HCT116 (cell line): ENCODE measurements at regions not wholly inside any gene's neighbourhood (a gene's known extent, or its start where the extent isn't known, plus 50 kb on each side); places are given as distances from the start of the nearest gene placed in this dataset.

Experiments used
- ATAC-seq: fragments of 200-7000 bp; cut with Tn5 transposase; 2 replicates; pipeline ENCODE4 v1.9.1; 2020; ENCODE audit warnings: mild to moderate bottlenecking, moderate library complexity
- BruUV-seq: library from RNA; stranded (reverse); fragments of 400-500 nt; replicated peaks from 2 replicates; lab custom pipeline; 2021; lab: Mats Ljungman, UMichigan
- CTCF ChIA-PET: fragments of 300-600 bp; sonication (Branson Sonifier 250); formaldehyde crosslinking; loops from one replicate; lab custom pipeline; 2021; ENCODE audit warnings: antibody characterized with exemption; lab: Charles Lee
- POLR2A ChIA-PET: fragments of 300-600, 350-600 bp; sonication (Branson Sonifier 250); formaldehyde crosslinking; loops from one replicate; lab custom pipeline; 2021; ENCODE audit warnings: antibody characterized with exemption; lab: Charles Lee
- RAD21 ChIA-PET, 2 experiments: fragments of 300-600 bp; sonication (Branson Sonifier 250); formaldehyde crosslinking; loops; one replicate each; lab custom pipeline; 2023; ENCODE audit warnings: low total read pairs in 2 of 2; ENCODE audit not compliant: uncharacterized antibody in 2 of 2, unreplicated experiment in 2 of 2, low non-redundant PET in 1 of 2; lab: Charles Lee
- DNase-seq: peaks from one replicate; pipeline ENCODE4 v3.0.0-alpha.2; 2010; ENCODE audit warnings: low read depth, low spot score
- H2AFZ ChIP-seq: fragments of 200-600 bp; shearing (Covaris generic), sonication (generic); 2 replicates; pipeline ENCODE4 v1.6.1; 2017; ENCODE audit warnings: low read depth, mixed run types, mixed read lengths, antibody characterized with exemption, low read length; ENCODE audit not compliant: poor library complexity, severe bottlenecking
- H3K27ac ChIP-seq: 2 replicates; pipeline ENCODE4 v1.5.1; 2012; ENCODE audit warnings: low read depth, low read length
- H3K27me3 ChIP-seq: fragments of 200-600 bp; sonication (generic); 2 replicates; pipeline ENCODE4 v1.6.1; 2016; ENCODE audit warnings: mixed run types, low read length, mixed read lengths; ENCODE audit not compliant: insufficient read depth
- H3K36me3 ChIP-seq, 2 experiments: fragments of 200-500 bp in 1 of 2; fragments of 200-600 bp in 1 of 2; sonication (Bioruptor generic) in 1 of 2; sonication (generic) in 1 of 2; 2 replicates each; pipeline versions ENCODE4 v1.5.1 to v1.6.1; 2014 to 2016; ENCODE audit warnings: low read length in 2 of 2, inconsistent platforms in 1 of 2, mixed read lengths in 1 of 2, mixed run types in 1 of 2; ENCODE audit not compliant: insufficient read depth in 2 of 2, control insufficient read depth in 1 of 2
- H3K4me1 ChIP-seq, 2 experiments: fragments of 200-600 bp in 1 of 2; sonication (generic) in 1 of 2; 2 replicates each; pipeline versions ENCODE4 v1.5.1 to v1.6.1; 2012 to 2017; ENCODE audit warnings: low read length in 2 of 2, inconsistent platforms in 1 of 2, mild to moderate bottlenecking in 1 of 2, mixed read lengths in 1 of 2, mixed run types in 1 of 2, moderate library complexity in 1 of 2; ENCODE audit not compliant: insufficient read depth in 2 of 2, control insufficient read depth in 1 of 2
- H3K4me2 ChIP-seq: fragments of 200-600 bp; sonication (generic); 2 replicates; pipeline ENCODE4 v1.6.1; 2017; ENCODE audit warnings: mixed run types, low read length, mixed read lengths
- H3K4me3 ChIP-seq, 2 experiments: fragments of 200-600 bp in 1 of 2; sonication (generic) in 1 of 2; replicated peaks in 1 of 2; 2 replicates each; pipeline ENCODE4 v1.5.1; 2011 to 2016; ENCODE audit warnings: low read length in 2 of 2, control low read depth in 1 of 2, low read depth in 1 of 2, mild to moderate bottlenecking in 1 of 2, mixed read lengths in 1 of 2, mixed run types in 1 of 2
- H3K79me2 ChIP-seq: fragments of 200-600 bp; sonication (generic); 2 replicates; pipeline ENCODE4 v1.6.1; 2017; ENCODE audit warnings: mild to moderate bottlenecking, mixed run types, low read length, moderate library complexity, mixed read lengths; ENCODE audit not compliant: insufficient read depth
- H3K9ac ChIP-seq: fragments of 200-600 bp; sonication (generic); 2 replicates; pipeline ENCODE4 v1.6.1; 2016; ENCODE audit warnings: low read length, mixed read lengths
- H3K9me2 ChIP-seq: fragments of 200-600 bp; sonication (generic), shearing (Covaris generic); 2 replicates; pipeline ENCODE4 v1.6.1; 2017; ENCODE audit warnings: mixed run types, mild to moderate bottlenecking, moderate library complexity; ENCODE audit not compliant: insufficient read depth
- H3K9me3 ChIP-seq, 2 experiments: fragments of 200-500 bp in 1 of 2; fragments of 200-600 bp in 1 of 2; sonication (Bioruptor generic) in 1 of 2; sonication (generic) in 1 of 2; 2 replicates each; pipeline ENCODE4 v1.6.1; 2014 to 2017; ENCODE audit warnings: low read length in 2 of 2, mixed read lengths in 2 of 2, inconsistent platforms in 1 of 2, low read depth in 1 of 2, mild to moderate bottlenecking in 1 of 2, mixed run types in 1 of 2, moderate library complexity in 1 of 2; ENCODE audit not compliant: control insufficient read depth in 1 of 2, insufficient read depth in 1 of 2
- H4K20me1 ChIP-seq: fragments of 200-600 bp; sonication (generic), shearing (Covaris generic); 2 replicates; pipeline ENCODE4 v1.6.1; 2017; ENCODE audit warnings: mixed run types, mild to moderate bottlenecking, moderate library complexity; ENCODE audit not compliant: insufficient read depth
- CBX3 ChIP-seq: IDR thresholded peaks from 2 replicates; pipeline ENCODE4 v1.6.1; 2012; ENCODE audit warnings: low read depth
- EZH2 ChIP-seq: fragments of 200-600 bp; sonication (generic); IDR thresholded peaks from 2 replicates; pipeline ENCODE4 v1.6.1; 2017; ENCODE audit warnings: antibody characterized with exemption, mixed run types
- JUND ChIP-seq: IDR thresholded peaks from 2 replicates; pipeline ENCODE4 v1.6.1; 2012
- POLR2A ChIP-seq: IDR thresholded peaks from 2 replicates; pipeline ENCODE4 v1.7.0; 2011; ENCODE audit warnings: borderline replicate concordance; ENCODE audit not compliant: insufficient read depth, insufficient read length; ENCODE audit errors: extremely low read depth
- POLR2AphosphoS5 ChIP-seq: IDR thresholded peaks from 2 replicates; pipeline ENCODE4 v1.6.1; 2011; ENCODE audit warnings: mild to moderate bottlenecking, low read depth, low read length, moderate library complexity
- SIN3A ChIP-seq: IDR thresholded peaks from 2 replicates; pipeline ENCODE4 v1.6.1; 2012; ENCODE audit warnings: low read depth
- SRF ChIP-seq: IDR thresholded peaks from 2 replicates; pipeline ENCODE4 v1.6.1; 2012; ENCODE audit warnings: low read depth
- TCF7L2 ChIP-seq: IDR thresholded peaks from 2 replicates; pipeline ENCODE4 v1.7.0; 2011; ENCODE audit warnings: borderline replicate concordance, inconsistent platforms; ENCODE audit not compliant: insufficient read depth, insufficient read length; ENCODE audit errors: extremely low read depth
- YY1 ChIP-seq: IDR thresholded peaks from 2 replicates; pipeline ENCODE4 v1.6.1; 2011; ENCODE audit warnings: low read length, low read depth, moderate library complexity, mild to moderate bottlenecking; ENCODE audit not compliant: insufficient replicate concordance; ENCODE audit errors: extremely low read depth
- intact Hi-C: fragments of 100-400 bp; cut with micrococcal nuclease; formaldehyde crosslinking; loops from 2 replicates; pipeline ENCODE4 v1.10.0; 2022
- TF ChIP-seq, protein P1 (sequence below): IDR thresholded peaks from 2 replicates; pipeline ENCODE4 v1.6.1; 2012
- TF ChIP-seq, protein P2 (sequence below): IDR thresholded peaks from 2 replicates; pipeline ENCODE4 v1.6.1; 2012; ENCODE audit warnings: low read depth
- TF ChIP-seq, protein P3 (sequence below): IDR thresholded peaks from 2 replicates; pipeline ENCODE4 v1.6.1; 2011; ENCODE audit warnings: mild to moderate bottlenecking, low read length, moderate library complexity; ENCODE audit not compliant: insufficient replicate concordance; ENCODE audit errors: extremely low read depth
- TF ChIP-seq, protein P4 (sequence below), 3 experiments: fragments of 200-600 bp in 1 of 3; sonication (generic) in 1 of 3; IDR thresholded peaks in 2 of 3; conservative IDR thresholded peaks in 1 of 3; 2 replicates each; pipeline ENCODE4 v1.5.1; 2012 to 2017; ENCODE audit warnings: low read depth in 2 of 3, low read length in 2 of 3, antibody characterized with exemption in 1 of 3, borderline replicate concordance in 1 of 3, control low read depth in 1 of 3, mild to moderate bottlenecking in 1 of 3, mixed read lengths in 1 of 3, mixed run types in 1 of 3, moderate library complexity in 1 of 3; ENCODE audit not compliant: insufficient read depth in 1 of 3
- TF ChIP-seq, protein P5 (sequence below): IDR thresholded peaks from 2 replicates; pipeline ENCODE4 v1.6.1; 2012

DNA sequence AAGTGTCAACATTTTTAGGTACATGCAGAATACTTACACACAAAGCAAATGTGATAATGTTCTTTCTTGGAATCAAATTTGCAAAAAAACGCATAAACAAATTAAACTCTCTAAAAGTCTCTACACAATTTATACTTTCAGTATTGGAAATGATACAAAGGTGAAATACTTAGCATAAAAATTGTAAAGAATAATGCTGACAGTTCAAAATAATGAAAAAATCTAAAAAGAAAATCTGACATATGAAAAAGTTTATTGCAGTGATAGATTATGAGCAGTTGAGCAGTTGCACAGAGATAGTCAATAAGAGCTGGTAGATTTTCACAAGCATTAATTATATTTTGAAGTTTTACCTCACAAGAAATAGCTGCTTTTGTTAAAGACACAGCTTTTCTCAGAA, 1176.4 kb upstream of the EYS start:
- Histone ChIP-seq H3K27ac (no peak overlapping the region), H3K4me3 (no peak overlapping the region), H3K9ac (no peak overlapping the region), H3K4me1 (no peaks in the 10 kb centered on the region), H3K9me3 (peaks cover 13 to 28% of the 10 kb centered on the region in 2 experiments; a peak in 2 of 4 replicates), H3K9me2 (no peaks in the 10 kb centered on the region), H3K79me2 (no peaks in the 10 kb centered on the region), H3K27me3 (no peaks in the 10 kb centered on the region), H3K4me2 (no peak overlapping the region), H4K20me1 (no peaks in the 10 kb centered on the region), H2AFZ (no peak overlapping the region), H3K36me3 (no peaks in the 10 kb centered on the region)
- RAD21 ChIA-PET, result no interaction called here
- POLR2A ChIA-PET, result no interaction called here
- CTCF ChIA-PET, result no interaction called here
- no peak for DNase-seq
- no peak for ATAC-seq
- no peak for TF ChIP-seq SIN3A
- no peak for TF ChIP-seq EZH2
- TF ChIP-seq JUND, result no peak
- TF ChIP-seq, protein P1, sequence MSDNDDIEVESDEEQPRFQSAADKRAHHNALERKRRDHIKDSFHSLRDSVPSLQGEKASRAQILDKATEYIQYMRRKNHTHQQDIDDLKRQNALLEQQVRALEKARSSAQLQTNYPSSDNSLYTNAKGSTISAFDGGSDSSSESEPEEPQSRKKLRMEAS, result no peak
- TF ChIP-seq YY1, result no peak
- no peak for TF ChIP-seq CBX3
- TF ChIP-seq, protein P2, sequence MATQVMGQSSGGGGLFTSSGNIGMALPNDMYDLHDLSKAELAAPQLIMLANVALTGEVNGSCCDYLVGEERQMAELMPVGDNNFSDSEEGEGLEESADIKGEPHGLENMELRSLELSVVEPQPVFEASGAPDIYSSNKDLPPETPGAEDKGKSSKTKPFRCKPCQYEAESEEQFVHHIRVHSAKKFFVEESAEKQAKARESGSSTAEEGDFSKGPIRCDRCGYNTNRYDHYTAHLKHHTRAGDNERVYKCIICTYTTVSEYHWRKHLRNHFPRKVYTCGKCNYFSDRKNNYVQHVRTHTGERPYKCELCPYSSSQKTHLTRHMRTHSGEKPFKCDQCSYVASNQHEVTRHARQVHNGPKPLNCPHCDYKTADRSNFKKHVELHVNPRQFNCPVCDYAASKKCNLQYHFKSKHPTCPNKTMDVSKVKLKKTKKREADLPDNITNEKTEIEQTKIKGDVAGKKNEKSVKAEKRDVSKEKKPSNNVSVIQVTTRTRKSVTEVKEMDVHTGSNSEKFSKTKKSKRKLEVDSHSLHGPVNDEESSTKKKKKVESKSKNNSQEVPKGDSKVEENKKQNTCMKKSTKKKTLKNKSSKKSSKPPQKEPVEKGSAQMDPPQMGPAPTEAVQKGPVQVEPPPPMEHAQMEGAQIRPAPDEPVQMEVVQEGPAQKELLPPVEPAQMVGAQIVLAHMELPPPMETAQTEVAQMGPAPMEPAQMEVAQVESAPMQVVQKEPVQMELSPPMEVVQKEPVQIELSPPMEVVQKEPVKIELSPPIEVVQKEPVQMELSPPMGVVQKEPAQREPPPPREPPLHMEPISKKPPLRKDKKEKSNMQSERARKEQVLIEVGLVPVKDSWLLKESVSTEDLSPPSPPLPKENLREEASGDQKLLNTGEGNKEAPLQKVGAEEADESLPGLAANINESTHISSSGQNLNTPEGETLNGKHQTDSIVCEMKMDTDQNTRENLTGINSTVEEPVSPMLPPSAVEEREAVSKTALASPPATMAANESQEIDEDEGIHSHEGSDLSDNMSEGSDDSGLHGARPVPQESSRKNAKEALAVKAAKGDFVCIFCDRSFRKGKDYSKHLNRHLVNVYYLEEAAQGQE, result no peak
- TF ChIP-seq POLR2AphosphoS5, result no peak
- TF ChIP-seq, protein P3, sequence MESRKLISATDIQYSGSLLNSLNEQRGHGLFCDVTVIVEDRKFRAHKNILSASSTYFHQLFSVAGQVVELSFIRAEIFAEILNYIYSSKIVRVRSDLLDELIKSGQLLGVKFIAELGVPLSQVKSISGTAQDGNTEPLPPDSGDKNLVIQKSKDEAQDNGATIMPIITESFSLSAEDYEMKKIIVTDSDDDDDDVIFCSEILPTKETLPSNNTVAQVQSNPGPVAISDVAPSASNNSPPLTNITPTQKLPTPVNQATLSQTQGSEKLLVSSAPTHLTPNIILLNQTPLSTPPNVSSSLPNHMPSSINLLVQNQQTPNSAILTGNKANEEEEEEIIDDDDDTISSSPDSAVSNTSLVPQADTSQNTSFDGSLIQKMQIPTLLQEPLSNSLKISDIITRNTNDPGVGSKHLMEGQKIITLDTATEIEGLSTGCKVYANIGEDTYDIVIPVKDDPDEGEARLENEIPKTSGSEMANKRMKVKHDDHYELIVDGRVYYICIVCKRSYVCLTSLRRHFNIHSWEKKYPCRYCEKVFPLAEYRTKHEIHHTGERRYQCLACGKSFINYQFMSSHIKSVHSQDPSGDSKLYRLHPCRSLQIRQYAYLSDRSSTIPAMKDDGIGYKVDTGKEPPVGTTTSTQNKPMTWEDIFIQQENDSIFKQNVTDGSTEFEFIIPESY, result no peak
- TF ChIP-seq, protein P4, sequence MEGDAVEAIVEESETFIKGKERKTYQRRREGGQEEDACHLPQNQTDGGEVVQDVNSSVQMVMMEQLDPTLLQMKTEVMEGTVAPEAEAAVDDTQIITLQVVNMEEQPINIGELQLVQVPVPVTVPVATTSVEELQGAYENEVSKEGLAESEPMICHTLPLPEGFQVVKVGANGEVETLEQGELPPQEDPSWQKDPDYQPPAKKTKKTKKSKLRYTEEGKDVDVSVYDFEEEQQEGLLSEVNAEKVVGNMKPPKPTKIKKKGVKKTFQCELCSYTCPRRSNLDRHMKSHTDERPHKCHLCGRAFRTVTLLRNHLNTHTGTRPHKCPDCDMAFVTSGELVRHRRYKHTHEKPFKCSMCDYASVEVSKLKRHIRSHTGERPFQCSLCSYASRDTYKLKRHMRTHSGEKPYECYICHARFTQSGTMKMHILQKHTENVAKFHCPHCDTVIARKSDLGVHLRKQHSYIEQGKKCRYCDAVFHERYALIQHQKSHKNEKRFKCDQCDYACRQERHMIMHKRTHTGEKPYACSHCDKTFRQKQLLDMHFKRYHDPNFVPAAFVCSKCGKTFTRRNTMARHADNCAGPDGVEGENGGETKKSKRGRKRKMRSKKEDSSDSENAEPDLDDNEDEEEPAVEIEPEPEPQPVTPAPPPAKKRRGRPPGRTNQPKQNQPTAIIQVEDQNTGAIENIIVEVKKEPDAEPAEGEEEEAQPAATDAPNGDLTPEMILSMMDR (IDR thresholded peaks at IDR 0.05 in 2 of 3, conservative IDR thresholded peaks at IDR 0.05 in 1 of 3; ENCODE audit: borderline replicate concordance in 1 of 3, insufficient read depth in 1 of 3, low read depth in 2 of 3, low read length in 2 of 3), result no peak
- no peak for TF ChIP-seq POLR2A
- TF ChIP-seq, protein P5, sequence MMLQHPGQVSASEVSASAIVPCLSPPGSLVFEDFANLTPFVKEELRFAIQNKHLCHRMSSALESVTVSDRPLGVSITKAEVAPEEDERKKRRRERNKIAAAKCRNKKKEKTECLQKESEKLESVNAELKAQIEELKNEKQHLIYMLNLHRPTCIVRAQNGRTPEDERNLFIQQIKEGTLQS, result no peak
- TF ChIP-seq TCF7L2, result no peak
- no peak for TF ChIP-seq SRF
- intact Hi-C loops, result no loop called here
- BruUV-seq, result no TSS peak
